Muscle of arm (tissue), 1 donor: ENCODE measurements at regions not wholly inside any gene's neighbourhood (a gene's known extent, or its start where the extent isn't known, plus 50 kb on each side); places are given as distances from the start of the nearest gene placed in this dataset.
"Not testable (repeated sequence)": the region's sequence is repeated elsewhere in the genome, so short reads cannot be mapped to it uniquely, and the experiment has no call there.

Experiments used
- DNase-seq: peaks from one replicate; pipeline ENCODE4 v3.0.0-alpha.2; 2013

DNA sequence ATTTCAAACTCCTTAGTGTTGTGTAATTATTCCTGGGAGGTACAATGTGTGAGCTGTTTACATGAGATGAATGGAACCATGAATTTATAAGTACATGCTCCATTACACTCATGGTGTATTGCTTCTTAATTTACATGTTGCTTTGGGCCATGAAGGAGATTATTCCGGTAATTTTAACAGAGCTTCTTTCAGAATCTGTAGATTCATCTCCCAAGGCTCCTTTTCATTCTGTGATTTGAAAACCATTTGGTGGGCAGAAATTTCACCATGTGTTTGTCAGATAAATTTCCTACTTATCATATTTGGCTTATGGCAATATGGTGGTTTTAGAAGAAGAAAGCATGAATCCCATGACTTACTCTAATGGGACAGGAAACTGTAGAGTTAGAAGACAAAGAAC lies 421.6 kb upstream of the EYS start:
- no peak for DNase-seq

DNA sequence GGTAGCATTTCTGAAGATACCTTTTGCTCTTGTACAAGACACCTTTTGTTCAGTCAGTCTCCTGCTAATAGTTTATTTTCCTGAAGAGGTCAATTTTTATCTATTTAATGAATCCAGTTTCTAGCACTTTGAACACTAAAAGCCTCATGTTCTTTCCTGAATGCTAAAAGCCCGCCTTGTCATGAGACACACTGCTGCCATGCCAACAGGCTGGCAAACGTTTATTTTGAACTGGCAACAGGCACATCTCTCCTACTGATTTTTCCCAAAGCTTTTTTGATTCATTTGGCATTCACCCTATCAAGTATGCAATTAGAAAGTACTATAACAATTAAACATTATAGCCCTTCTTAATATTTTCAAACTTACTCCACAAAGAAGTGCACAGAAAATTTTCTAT lies 421.2 kb upstream of the EYS start:
- DNase-seq: no peak

DNA sequence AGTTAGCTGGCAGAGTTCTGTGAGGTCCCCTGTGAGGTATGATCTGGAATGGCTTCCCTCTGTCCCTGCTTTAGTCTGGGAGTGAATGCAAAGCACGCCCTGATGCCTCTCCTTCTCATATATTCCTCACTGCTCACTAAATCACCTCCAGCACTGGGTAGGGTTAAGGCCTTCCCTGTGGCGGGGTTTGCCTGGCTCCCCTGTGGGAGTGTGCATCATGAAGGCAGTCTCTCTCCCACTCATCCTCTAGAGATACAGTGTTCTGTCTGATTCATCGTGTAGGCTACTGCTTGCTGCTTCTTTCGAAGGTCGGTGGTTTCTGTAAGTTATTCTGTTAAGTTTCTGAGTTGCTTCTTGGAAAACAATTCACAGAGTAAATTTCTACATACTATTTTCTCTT lies 420.0 kb upstream of the EYS start:
- DNase-seq: no peak

DNA sequence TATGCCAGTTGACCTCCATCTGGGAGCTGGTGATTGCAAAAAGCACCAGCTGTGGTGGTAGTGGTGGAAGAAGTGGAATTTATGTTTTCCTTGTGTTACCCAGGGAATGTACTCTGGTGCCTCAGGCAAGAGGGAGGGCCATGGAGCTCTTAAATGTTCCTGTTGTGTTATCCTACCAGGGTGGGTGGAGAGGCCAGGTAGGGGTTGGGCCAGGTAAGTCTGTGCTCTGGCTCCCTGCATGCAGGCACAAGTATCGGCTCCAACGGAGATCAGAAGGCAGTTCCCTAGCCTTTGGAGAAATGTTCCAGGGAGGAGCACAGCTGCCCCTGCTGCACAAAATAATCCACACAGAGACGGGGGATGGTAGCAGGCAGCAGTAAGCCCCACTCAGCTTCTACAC lies 419.3 kb upstream of the EYS start:
- DNase-seq: no peak

DNA sequence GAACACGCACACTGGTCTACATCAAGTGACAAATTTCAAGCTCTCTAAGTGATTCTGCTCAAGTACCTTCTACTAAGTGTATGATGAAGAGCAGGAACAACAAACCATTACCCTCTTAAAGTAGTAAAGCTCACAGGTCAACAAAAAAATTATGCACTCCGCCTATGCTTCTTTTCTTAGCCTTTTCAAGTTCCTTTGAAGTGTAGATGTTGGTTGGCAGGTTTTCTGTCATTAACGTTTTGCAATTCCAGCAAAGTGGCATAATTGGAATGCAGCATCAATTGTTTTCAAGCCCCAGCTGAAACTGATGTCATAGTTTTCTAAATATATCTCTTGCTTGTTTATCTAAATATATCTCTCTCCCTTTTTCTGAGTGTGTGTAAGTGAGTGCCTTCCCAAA lies 396.9 kb upstream of the EYS start:
- no peak for DNase-seq

DNA sequence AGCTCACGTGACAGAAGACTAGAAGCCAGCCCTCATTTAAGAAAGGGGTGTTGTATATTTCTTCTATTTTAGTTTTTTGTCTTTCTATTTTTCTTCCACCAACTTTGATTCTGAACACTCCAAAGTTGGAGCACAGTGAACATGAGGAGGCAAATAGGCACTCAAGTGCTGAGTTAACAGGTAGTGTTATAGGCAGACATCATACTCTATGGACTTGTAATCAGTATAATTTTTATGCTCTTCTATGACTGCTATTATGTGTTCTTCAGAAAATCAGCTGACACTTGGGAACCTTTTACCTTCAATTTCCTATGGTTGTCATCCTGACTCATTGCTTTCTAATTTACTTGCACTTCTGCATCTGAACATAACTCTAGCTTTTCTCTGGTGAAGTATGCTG lies 396.3 kb upstream of the EYS start:
- DNase-seq: no peak

DNA sequence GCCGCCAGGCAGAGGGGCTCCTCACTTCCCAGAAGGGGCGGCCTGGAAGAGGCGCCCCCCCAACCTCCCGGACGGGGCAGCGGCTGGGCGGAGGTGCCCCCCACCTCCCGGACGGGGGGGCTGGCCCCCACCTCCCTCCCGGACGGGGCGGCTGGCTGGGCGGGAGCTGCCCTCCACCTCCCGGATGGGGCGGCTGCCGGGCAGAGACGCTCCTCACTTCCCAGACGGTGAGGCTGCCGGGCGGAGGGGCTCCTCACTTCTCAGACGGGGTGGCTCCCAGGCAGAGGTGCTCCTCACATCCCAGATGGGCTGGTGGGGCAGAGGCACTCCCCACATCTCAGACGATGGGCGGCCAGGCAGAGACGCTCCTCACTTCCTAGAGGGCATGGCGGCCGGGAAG lies 389.7 kb upstream of the EYS start:
- DNase-seq: no peak

DNA sequence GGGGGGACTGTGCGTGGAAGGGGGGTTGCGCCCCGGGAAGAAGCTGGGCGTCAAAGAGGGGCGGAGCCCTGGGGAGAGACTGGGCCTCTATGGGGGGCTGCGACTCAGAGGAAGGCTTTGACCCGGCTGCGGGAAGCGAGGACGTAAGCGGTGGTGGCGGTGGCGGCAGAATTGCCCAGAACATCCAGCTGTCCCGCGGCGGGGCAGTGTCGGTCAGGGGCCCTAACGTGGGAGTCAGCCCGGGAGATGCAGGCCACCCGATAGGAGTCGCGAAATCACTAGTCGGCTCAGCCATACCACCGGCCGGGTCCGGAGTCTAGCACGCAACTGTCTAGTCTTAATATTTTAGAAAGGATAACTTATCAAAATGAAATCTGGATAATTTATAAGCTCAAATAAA lies 387.6 kb upstream of the EYS start:
- DNase-seq: no peak

DNA sequence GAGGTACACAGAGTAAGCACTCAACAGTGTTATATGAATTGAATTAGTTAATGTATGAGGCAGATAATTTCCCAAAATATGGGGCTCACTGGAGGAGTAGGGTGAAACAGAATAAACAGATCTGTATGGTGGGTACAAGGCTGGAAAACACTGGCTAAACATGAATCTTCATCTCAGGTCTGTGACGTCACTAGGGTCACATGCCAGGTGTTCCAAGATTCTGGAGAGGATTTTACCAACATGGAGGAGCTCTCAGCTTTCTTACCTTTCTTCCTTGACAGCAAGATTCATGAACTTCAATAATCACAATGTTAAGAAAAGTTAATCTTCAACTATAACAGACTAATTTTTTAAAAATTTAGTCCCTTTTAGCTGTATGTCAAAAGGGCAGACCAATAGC lies 385.3 kb upstream of the EYS start:
- not testable (repeated sequence) for DNase-seq

DNA sequence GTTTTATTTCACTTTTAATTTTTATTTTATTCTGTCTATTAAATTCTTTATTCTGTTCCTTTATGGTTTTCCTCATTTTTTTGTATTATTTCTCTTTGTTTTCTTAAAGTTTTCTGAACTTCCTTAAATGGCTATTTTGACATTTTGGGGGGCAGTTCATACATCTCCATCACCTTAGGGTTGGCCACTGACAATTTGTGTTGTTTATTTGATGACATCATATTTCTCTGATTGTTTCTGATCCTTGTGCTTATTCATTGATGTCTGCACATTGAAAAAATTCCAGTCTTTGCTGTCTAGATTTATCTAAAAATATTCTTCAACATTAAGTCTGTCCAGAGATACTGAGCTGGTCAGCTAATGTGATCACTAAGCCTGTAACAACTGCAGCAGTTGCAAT lies 379.5 kb upstream of the EYS start:
- DNase-seq: no peak

DNA sequence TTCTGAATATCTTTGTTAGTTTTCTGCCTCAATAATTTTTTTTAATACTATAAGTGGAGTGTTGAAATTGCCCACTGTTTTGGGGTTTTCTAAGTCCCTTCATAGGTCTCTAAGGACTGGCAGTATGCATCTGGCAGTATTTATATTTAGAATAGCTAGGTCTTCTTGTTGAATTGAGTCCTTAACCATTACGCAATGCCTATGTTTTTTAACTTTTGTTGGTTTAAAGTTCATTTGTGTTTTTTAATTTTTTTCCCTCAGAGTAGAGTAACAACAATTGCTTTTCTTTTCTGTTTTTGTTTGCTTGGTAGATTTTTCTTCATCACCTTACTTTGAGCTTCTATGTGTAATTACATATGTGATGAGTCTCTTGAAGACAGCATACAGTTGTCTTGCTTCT lies 375.9 kb upstream of the EYS start:
- DNase-seq: no peak

DNA sequence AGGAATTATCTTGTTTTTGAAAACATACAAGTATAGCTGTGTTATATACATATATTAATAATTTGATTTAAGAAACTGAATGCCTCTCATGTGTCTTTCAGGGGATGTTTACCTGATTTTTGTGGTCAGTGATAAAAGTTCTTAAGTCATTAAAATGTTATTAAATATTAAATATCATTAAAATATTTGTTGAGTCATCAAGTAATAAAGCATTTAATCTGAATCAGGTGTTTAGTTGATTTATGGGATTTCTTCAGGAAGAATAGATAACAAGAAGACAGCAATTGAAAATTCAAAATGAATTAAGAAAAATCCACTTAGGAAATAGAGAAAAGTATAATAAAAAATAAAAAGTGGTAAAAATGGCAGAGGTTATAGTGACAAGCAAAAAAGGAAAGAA lies 361.9 kb upstream of the EYS start:
- DNase-seq: no peak

DNA sequence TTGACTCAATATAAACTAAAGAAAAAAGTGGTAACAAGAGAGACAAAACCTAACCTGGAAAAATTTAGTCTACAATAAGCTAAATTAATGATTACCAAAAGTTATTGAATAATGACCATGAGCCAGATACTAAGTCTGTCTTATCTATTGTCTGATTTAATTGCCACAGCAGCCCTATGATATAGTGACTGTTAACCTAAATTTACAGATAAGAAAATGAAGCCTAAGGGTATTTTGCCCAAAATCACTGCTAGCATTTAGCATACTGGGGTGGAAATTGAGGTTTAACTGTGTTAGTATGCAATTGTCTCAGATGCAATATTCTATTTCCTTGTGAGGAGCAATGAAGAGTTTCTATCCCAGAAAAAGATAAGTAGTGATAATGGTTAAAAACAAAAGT lies 361.0 kb upstream of the EYS start:
- no peak for DNase-seq

DNA sequence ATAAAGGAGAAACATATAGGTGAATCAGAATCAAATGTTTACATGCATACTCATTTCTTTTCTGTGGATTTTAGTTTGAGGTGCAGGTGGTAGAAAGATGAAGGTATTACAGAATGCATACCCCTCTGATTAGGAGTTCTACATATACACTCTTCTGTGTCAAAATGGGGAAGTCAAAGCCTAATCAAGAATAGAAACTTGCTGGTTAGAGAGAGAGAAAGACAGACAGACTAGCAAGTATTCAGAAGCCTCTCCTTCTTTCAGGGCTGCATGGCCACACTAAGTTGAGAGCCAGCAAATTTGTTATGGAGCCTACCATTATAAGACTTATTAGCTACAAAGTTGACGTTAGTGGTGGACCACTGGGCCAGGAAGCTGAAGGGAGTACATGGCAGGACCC lies 358.3 kb upstream of the EYS start:
- no peak for DNase-seq

DNA sequence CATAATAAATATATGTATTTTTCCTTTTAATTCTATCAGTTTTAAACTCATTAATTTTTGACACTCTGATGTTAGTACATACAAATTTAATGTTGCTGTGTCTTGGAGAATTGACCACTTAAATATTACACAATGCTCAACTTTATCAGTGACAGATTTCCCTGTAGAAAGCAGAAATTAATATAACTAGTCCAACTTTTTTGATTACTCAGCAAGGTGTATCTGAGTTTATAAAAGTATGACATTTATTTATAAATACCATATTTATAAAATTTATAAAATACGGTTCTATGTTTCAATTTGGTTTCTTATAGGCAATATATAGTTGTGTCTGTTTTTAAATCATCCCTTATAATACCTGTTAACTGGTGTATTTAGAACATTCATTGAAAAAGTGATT lies 350.0 kb upstream of the EYS start:
- no peak for DNase-seq

DNA sequence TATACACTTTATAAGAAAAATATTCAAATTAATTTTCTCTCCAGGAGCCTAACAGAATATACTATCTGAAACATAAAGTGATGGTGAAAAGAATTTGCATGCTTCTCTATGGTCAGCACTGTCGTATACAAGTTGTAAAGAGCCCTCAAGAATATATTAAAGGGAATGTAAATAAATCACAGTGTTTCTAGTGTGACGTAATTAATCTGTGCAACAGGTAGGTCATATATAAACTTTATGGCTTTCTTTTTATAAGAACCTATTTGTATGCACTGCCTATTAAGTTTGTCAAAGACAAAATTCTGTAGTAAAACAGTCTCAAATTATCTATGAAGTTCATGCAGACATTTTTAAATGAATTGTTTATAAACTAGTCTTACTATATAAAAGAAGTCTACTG lies 347.9 kb upstream of the EYS start:
- no peak for DNase-seq

DNA sequence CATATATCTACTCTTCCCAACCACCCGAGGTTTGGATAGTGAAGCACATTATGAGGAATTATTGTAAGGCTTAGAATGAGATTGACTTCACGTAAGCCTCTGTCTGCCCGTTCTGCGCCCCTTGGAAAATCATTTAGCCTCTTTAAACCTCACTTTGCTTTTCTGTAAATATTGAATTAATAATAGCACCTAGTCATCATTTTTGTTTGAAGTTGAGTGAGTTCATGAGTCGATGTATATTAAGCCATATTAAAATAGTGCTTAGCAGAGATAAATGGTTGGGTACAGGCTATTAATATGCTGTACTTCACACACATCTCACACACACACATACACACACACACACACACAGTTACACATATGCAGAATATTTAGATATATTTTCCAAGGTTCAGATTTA lies 344.8 kb upstream of the EYS start:
- DNase-seq: no peak

DNA sequence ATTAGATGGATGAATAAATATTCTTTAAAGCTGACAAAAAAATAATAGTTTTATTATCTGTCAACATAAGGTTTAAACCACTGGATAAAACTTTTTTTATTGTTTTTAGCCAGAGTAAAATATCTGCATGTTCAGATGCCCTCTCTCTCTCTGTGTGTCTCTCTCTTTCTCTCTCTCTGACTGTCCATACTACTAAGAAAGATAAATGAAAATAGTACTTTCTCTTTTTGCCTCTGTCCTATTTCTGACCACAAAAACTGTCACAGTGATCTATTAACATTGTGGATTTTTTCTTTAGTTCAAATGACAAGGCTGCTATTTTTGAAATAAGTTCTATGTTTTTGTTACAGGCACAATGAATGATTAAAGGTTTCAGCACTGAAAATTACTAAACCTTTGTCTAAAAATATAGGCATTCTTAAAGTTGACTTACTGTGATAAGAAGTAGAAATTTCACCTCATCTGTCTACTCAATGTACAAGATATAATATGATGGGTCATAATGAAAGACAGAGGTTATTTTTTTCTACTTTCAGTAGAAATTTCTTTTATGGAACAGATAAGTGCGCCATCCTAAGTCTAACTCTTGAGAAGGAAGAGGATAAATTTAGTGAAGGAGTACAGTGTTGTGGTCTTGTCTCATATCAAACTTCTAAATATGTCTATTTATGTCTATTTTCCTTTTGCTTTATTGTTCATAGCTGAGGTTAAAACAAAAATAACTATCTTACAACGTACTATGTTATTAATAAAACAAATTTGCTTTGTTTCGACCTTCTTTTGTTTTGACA lies 341.9 kb upstream of the EYS start:
- DNase-seq: no peak

DNA sequence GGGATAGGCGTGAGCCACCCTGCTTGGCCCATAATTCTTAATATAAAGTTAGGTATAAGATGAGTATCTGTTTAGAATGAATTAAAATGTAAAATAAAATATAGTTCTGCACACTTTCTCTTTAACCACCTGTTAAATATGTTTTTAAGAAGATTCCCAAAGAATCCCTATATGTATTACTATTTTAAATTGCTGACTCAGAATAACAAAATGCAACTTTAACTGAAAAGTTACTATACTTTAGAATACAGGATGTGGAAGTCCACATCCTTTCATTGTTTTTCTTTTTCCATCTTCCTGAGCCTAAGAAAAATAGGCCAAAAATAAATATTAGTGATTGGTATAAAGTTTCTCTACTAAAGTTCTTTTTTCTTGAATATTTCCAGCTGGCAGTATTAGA lies 325.6 kb upstream of the EYS start:
- DNase-seq: no peak

DNA sequence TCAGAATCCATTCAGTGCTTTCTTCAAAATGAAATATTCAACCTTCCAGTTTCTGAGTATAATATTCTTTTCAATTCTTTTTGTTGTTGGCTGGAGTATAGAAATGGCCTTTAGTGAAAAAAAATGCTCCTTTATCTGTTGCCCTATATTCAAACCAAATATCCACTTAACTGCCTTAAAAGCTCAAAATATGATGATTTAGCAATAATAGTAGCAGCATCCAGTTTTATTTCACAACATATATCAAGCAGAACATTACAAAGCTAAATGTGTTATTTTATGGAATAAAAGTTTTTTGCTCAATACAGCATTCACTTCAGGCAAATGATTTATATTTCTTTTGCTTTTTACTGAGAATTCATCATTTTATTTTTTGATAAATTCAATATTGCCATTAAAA lies 322.4 kb upstream of the EYS start:
- no peak for DNase-seq

DNA sequence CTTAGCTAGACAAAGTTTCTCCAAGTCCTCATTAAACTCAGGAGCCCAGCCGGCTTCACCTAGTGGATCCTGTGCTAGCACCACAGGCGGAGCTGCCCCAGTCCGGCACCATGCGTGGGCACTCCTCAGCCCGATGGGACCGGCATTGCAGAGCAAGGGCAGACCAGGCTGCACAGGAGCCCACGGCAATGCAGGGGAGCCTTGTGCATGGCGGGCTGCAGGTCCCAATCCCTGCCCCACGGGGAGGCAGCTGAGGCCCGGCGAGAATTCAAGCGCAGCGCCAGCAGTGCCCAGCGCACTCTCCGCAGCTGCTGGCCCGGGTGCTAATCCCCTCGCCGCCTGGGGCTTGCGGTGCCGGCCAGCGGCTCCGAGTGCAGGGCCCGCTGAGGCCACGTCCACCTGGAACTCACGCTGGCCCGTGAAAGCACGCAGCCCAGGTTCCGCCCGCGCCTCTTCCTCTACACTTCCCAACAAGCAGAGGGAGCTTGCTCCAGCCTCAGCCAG lies 292.3 kb upstream of the EYS start:
- no peak for DNase-seq

DNA sequence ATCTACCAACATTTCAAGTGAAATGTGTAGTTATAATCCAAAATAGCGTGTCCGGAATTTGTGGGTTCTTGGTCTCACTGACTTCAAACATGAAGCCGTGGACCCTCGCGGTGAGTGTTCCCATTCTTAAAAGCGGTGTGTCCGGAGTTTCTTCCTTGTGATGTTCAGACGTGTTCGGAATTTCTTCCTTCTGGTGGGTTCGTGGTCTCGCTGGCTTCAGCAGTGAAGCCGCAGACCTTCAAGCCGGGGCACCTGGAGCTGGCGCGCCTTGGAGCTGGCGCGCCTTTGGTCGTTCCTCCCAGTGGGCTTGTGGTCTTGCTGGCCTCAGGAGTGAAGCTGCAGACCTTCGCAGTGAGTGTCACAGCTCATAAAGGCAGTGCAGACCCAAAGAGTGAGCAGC lies 291.5 kb upstream of the EYS start:
- no peak for DNase-seq

DNA sequence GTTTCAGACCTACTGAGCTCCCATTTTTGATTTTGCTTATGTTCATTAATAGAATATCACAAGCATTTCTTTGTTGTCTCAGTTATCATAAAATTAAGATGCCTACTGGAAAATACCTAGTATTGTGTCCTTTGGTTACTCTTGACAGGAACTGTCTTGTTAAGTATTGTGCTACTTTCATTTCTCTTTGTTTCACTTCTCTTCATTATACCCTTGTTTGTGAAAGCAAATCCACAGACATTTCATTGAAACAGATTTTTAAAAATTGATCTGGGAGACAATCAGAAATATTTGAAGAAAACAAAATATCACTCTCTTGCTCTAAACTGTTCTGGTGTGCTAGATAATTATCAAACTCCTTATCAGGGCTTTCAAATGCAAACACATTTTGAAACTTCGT lies 290.5 kb upstream of the EYS start:
- no peak for DNase-seq

DNA sequence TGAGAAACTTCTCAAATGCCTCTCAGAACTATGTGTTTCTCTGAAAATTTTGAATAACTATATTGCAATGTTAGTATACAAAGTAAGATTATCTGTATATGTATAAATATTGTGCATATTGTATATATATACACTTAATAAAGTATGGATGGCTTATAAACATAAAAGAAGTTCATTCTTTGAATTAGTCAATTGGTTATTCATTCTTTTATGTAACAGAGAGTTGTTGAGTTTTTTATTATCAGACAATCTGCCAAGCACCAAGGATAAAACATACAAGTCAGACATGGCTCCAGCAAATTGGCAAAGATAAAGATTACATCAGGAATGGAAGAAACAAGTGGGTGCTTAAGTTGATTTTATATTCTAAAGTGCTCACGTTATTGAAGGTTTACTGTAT lies 289.1 kb upstream of the EYS start:
- no peak for DNase-seq

DNA sequence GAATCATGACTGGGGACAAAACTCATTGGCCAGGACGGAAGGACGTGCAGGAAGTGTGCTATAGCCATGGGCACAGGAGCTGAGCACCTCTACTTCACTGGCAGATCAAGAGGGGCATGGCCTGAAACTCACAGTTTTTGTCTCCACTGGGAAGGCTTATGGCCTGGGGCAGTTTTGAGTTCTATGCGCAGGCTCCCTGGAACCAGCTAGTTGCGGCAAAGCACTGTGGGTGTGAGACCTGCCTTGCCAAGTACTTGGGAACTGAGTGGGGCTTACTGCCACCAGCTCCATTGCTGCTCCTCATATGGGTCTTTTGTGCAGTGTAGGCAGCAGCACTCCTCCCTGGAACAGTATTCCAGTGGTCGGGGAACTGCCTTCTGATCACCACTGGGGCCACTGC lies 282.6 kb upstream of the EYS start:
- DNase-seq: no peak
